ENCODE measurements at regions not wholly inside any gene's neighbourhood (a gene's known extent, or its start where the extent isn't known, plus 50 kb on each side); places are given as distances from the start of the nearest gene placed in this dataset.
"Not testable (repeated sequence)": the region's sequence is repeated elsewhere in the genome, so short reads cannot be mapped to it uniquely, and the experiment has no call there.

- Histone ChIP-seq H3K79me2 (ENCODE audit: insufficient read depth, low read length) (no peaks in the 10 kb centered on the region), H3K27me3 (ENCODE audit: insufficient read depth, low read length) (no peaks in the 10 kb centered on the region), H3K4me3 (ENCODE audit: insufficient read depth, low read length) (no peak overlapping the region), H3K4me1 (ENCODE audit: insufficient read depth, low read length) (no peaks in the 10 kb centered on the region), H2AFZ (ENCODE audit: low read length) (no peak overlapping the region), H3K4me2 (ENCODE audit: insufficient read depth, low read length) (no peak overlapping the region), H3K27ac (ENCODE audit: low read depth, low read length) (no peak overlapping the region), H3K36me3 (ENCODE audit: insufficient read depth, low read length) (no peaks in the 10 kb centered on the region), H3K9me3 (ENCODE audit: low read depth, low read length) (peaks cover 7% of the 10 kb centered on the region), H4K20me1 (ENCODE audit: insufficient read depth, low read length) (no peaks in the 10 kb centered on the region)
- TF ChIP-seq, protein P1, sequence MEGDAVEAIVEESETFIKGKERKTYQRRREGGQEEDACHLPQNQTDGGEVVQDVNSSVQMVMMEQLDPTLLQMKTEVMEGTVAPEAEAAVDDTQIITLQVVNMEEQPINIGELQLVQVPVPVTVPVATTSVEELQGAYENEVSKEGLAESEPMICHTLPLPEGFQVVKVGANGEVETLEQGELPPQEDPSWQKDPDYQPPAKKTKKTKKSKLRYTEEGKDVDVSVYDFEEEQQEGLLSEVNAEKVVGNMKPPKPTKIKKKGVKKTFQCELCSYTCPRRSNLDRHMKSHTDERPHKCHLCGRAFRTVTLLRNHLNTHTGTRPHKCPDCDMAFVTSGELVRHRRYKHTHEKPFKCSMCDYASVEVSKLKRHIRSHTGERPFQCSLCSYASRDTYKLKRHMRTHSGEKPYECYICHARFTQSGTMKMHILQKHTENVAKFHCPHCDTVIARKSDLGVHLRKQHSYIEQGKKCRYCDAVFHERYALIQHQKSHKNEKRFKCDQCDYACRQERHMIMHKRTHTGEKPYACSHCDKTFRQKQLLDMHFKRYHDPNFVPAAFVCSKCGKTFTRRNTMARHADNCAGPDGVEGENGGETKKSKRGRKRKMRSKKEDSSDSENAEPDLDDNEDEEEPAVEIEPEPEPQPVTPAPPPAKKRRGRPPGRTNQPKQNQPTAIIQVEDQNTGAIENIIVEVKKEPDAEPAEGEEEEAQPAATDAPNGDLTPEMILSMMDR (IDR thresholded peaks at IDR 0.05; ENCODE audit: extremely low read depth, low read depth, low read length) = no peak
- DNase-seq (ENCODE audit: insufficient read length, low spot score, missing footprints) = no peak
Measured at GRCh38 chr2:5020116-5020875, 671.9 kb upstream of the SOX11 start.

- Histone ChIP-seq H3K4me1 (ENCODE audit: insufficient read depth, low read length) (no peaks in the 10 kb centered on the region), H3K36me3 (ENCODE audit: insufficient read depth, low read length) (no peaks in the 10 kb centered on the region), H3K4me3 (ENCODE audit: insufficient read depth, low read length) (no peak overlapping the region), H3K79me2 (ENCODE audit: insufficient read depth, low read length) (no peaks in the 10 kb centered on the region), H3K9me3 (ENCODE audit: low read depth, low read length) (peaks cover 9% of the 10 kb centered on the region), H4K20me1 (ENCODE audit: insufficient read depth, low read length) (no peaks in the 10 kb centered on the region), H2AFZ (ENCODE audit: low read length) (no peak overlapping the region), H3K4me2 (ENCODE audit: insufficient read depth, low read length) (no peak overlapping the region), H3K27me3 (ENCODE audit: insufficient read depth, low read length) (no peaks in the 10 kb centered on the region), H3K27ac (ENCODE audit: low read depth, low read length) (no peak overlapping the region)
- TF ChIP-seq, protein P1 (IDR thresholded peaks at IDR 0.05; ENCODE audit: extremely low read depth, low read depth, low read length) = no peak
- DNase-seq (ENCODE audit: insufficient read length, low spot score, missing footprints) = no peak
Measured at GRCh38 chr2:5021136-5021535, 671.0 kb upstream of the SOX11 start.

DNA sequence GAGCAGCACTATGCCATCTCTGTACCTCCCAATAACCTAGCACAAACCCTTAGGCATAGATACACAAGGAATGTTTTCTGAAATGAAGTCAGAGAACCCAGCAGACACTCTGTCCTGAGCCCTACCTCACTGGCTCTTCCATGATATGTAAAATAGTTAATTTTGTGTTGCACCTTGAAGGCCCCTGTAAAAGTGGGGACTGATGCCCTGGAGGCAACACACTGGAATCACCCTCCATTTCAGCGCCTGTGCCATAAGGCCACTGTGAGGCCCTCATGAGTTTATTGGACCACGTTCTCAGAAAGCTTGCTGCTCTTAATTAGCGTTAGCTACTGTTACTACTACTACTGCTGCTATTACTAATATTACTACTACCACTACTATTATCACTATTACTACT is 670.1 kb upstream of the SOX11 start:
- H3K9me3 ChIP-seq (ENCODE audit: low read depth, low read length) = peaks cover 9% of the 10 kb centered on the region
- no peak for DNase-seq (ENCODE audit: insufficient read length, low spot score, missing footprints)
- no peaks in the 10 kb centered on the region for H3K27me3 ChIP-seq (ENCODE audit: insufficient read depth, low read length)
- TF ChIP-seq, protein P1 (IDR thresholded peaks at IDR 0.05; ENCODE audit: extremely low read depth, low read depth, low read length) = no peak
- H3K4me2 ChIP-seq (ENCODE audit: insufficient read depth, low read length) = no peak overlapping the region
- H3K4me3 ChIP-seq (ENCODE audit: insufficient read depth, low read length) = no peak overlapping the region
- H4K20me1 ChIP-seq (ENCODE audit: insufficient read depth, low read length) = no peaks in the 10 kb centered on the region
- no peak overlapping the region for H2AFZ ChIP-seq (ENCODE audit: low read length)
- no peaks in the 10 kb centered on the region for H3K79me2 ChIP-seq (ENCODE audit: insufficient read depth, low read length)
- no peaks in the 10 kb centered on the region for H3K4me1 ChIP-seq (ENCODE audit: insufficient read depth, low read length)
- no peaks in the 10 kb centered on the region for H3K36me3 ChIP-seq (ENCODE audit: insufficient read depth, low read length)
- H3K27ac ChIP-seq (ENCODE audit: low read depth, low read length) = no peak overlapping the region

- not testable (repeated sequence) for H3K27ac ChIP-seq (ENCODE audit: low read depth, low read length); H3K4me2 ChIP-seq (ENCODE audit: insufficient read depth, low read length); H3K9me3 ChIP-seq (ENCODE audit: low read depth, low read length); H3K36me3 ChIP-seq (ENCODE audit: insufficient read depth, low read length); H3K4me1 ChIP-seq (ENCODE audit: insufficient read depth, low read length); H3K27me3 ChIP-seq (ENCODE audit: insufficient read depth, low read length); DNase-seq (ENCODE audit: insufficient read length, low spot score, missing footprints); H3K4me3 ChIP-seq (ENCODE audit: insufficient read depth, low read length); H2AFZ ChIP-seq (ENCODE audit: low read length); H3K79me2 ChIP-seq (ENCODE audit: insufficient read depth, low read length); H4K20me1 ChIP-seq (ENCODE audit: insufficient read depth, low read length)
Measured at GRCh38 chr2:5022708-5023635, 669.2 kb upstream of the SOX11 start.
